ENCODE measurements at regions not wholly inside any gene's neighbourhood (a gene's known extent, or its start where the extent isn't known, plus 50 kb on each side); places are given as distances from the start of the nearest gene placed in this dataset.

DNA sequence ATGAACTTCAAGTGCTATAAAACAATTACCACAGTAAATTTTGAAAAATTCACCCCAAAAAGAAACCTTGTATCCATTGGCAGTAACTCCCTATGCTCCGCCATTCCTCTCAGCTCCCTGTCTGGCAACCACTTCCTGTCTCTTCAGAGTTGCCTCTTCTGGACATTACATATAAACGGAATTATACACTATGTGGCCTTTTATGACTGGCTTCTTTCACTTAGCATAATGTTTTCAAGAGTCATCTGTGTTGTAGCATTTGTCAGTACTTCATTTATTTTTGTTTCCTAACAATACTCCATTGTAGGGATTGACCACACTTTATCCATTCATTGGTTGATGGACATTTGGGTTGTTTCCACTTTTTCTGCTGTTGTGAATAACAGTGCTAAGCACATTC is 50.1 kb downstream of the CEP43 start:
- TF ChIP-seq, protein P1, sequence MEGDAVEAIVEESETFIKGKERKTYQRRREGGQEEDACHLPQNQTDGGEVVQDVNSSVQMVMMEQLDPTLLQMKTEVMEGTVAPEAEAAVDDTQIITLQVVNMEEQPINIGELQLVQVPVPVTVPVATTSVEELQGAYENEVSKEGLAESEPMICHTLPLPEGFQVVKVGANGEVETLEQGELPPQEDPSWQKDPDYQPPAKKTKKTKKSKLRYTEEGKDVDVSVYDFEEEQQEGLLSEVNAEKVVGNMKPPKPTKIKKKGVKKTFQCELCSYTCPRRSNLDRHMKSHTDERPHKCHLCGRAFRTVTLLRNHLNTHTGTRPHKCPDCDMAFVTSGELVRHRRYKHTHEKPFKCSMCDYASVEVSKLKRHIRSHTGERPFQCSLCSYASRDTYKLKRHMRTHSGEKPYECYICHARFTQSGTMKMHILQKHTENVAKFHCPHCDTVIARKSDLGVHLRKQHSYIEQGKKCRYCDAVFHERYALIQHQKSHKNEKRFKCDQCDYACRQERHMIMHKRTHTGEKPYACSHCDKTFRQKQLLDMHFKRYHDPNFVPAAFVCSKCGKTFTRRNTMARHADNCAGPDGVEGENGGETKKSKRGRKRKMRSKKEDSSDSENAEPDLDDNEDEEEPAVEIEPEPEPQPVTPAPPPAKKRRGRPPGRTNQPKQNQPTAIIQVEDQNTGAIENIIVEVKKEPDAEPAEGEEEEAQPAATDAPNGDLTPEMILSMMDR (conservative IDR thresholded peaks at IDR 0.05; ENCODE audit: low read depth, low read length) = no peak
- no peak overlapping the region for H3K4me3 ChIP-seq (ENCODE audit: low read depth, low read length)
- DNase-seq (ENCODE audit: low read depth) = no peak

DNA sequence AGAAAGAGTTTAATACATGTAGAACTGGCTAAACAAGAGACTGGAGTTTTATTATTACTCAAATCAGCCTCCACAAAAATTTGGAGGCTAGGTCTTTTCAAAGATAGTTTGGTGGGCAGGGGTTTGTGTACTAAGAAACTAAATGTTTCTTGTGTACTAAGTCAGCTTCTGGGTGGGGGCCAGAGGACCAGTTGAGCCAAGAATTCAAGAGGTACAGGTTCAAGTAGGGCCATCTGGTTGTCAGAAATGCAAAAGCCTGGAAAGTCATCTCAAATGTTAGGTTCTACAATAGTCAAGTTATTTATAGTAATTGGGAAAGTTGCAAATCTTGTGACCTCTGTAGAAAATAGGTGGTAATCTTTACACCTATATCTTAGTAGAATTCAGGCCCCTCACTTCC is 51.7 kb downstream of the CEP43 start:
- no peak for DNase-seq (ENCODE audit: low read depth)
- TF ChIP-seq, protein P1 (conservative IDR thresholded peaks at IDR 0.05; ENCODE audit: low read depth, low read length) = no peak
- H3K4me3 ChIP-seq (ENCODE audit: low read depth, low read length) = no peak overlapping the region

DNA sequence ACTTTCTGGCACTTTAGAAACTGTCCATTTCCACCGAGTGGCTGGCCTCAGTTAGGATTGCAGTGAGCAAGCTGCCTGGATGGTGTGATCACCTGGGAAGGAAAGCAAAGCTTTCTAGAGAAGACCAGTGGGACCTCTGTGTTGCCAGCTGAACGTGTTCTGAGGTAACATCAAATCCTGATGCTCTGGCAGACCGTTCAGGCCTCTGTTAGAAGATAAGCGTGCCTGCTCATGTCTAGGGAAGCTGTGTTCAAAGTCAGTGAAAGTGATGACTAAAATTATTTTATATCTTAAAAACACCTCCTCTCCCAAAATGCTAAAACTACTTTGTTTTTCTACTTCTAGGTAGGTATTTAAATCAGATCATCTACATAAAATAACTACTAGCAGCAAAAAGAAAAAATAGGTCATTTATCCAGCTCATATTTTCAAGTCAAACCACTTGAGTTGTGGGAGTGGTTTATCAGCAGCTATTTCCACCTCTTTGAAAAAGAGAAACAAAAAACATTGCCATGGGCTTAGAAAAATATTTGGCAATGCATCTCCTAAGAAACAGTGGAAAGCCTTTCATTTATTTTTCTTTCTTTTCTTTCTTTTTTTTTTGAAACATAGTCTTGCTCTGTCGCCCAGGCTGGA is 54.8 kb downstream of the CEP43 start:
- no peak overlapping the region for H3K4me3 ChIP-seq (ENCODE audit: low read depth, low read length)
- no peak for DNase-seq (ENCODE audit: low read depth)
- TF ChIP-seq, protein P1 (conservative IDR thresholded peaks at IDR 0.05; ENCODE audit: low read depth, low read length) = no peak

DNA sequence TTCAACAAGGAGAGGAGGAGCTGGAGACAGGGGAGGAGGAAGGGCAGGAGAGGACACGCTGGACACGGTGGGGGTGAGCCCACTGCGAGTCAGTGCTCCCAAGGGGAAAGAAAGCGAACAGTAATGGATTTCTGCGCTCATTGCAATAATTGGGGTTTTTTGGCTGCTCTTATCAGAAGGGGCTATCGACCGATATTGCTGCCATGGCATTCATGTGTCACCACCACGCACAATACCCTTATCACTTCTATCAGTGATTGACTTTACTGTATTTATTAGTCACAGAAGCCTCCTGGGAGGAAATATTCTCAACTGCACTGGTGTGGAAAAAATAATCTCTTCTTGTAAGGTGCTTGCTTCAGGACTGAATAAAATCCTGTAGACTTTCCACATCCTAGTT is 55.8 kb downstream of the CEP43 start:
- DNase-seq (ENCODE audit: low read depth) = no peak
- TF ChIP-seq, protein P1 (conservative IDR thresholded peaks at IDR 0.05; ENCODE audit: low read depth, low read length) = no peak
- no peak overlapping the region for H3K4me3 ChIP-seq (ENCODE audit: low read depth, low read length)

DNA sequence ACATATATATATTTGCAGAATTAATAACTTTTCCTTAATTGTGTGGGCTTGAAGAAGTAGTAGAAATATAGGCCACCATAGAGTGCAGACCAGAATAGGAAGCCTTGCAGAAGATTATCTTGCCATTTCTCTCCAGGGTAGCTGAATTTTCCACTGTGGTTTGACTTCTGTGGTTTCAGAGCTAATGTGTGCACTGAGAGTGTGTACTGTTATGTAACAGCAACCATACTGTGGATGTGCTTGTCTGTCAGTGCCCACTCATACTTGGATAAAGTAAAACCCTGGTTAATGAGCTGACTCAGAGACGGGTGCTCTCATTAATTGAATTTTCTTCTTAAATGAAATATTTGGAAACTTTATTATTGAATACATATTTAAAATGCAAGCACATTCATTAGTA is 57.2 kb downstream of the CEP43 start:
- TF ChIP-seq, protein P1 (conservative IDR thresholded peaks at IDR 0.05; ENCODE audit: low read depth, low read length) = no peak
- peak; percentile 92 for DNase-seq (ENCODE audit: low read depth)

DNA sequence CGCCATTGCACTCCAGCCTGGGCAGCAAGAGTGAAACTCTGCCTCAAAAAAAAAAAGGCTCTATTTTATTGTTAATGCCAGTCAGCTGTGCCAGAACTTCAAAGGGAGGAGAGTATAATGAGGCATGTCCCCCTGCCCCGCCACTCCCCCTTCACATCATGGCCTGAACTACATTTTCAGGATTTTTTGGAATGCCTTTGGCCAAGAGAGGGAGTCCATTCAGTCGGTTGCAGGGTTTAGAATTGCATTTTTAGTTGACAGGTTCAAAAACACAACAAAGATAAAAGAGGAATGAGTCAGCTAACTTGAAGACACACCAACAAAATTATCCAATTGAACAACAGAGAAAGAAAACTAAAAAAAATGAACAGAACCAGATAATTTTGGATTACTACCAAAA is 59.1 kb downstream of the CEP43 start:
- peak; percentile 34 for DNase-seq (ENCODE audit: low read depth)
- TF ChIP-seq, protein P1 (conservative IDR thresholded peaks at IDR 0.05; ENCODE audit: low read depth, low read length) = no peak
- no peak overlapping the region for H3K4me3 ChIP-seq (ENCODE audit: low read depth, low read length)

More for the DNA sequence above, 57.2 kb downstream of the CEP43 start:
- H3K4me3 ChIP-seq (ENCODE audit: low read depth, low read length) = no peak overlapping the region

Measured in choroid plexus epithelial cell (primary cell).